SU-DHL-6 (cell line): ENCODE measurements at regions not wholly inside any gene's neighbourhood (a gene's known extent, or its start where the extent isn't known, plus 50 kb on each side); places are given as distances from the start of the nearest gene placed in this dataset.

Experiments
- CTCF ChIP-seq: fragments of 200-600 bp; sonication (generic); IDR thresholded peaks from one replicate; pipeline ENCODE4 v1.5.1; 2017; ENCODE audit warnings: antibody characterized with exemption, mild to moderate bottlenecking, low read length, moderate library complexity; ENCODE audit not compliant: insufficient read depth, poor library complexity, severe bottlenecking
- EZH2phosphoT487 ChIP-seq: fragments of 200-600 bp; sonication (generic), shearing (Covaris generic); conservative IDR thresholded peaks from 2 replicates; pipeline ENCODE4 v1.6.1; 2018; ENCODE audit warnings: mild to moderate bottlenecking, antibody characterized with exemption, low read length, moderate library complexity, mixed read lengths

- TF ChIP-seq CTCF (no peak), EZH2phosphoT487 (no peak)
Measured at GRCh38 chr12:74241341-74241740, 296.3 kb upstream of the ATXN7L3B start.
